Kidney glomerular epithelial cell (primary cell): ENCODE measurements at regions not wholly inside any gene's neighbourhood (a gene's known extent, or its start where the extent isn't known, plus 50 kb on each side); places are given as distances from the start of the nearest gene placed in this dataset.

Experiments used
- DNase-seq: peaks from one replicate; lab custom pipeline; 2025; lab: John Stamatoyannopoulos, UW

DNA sequence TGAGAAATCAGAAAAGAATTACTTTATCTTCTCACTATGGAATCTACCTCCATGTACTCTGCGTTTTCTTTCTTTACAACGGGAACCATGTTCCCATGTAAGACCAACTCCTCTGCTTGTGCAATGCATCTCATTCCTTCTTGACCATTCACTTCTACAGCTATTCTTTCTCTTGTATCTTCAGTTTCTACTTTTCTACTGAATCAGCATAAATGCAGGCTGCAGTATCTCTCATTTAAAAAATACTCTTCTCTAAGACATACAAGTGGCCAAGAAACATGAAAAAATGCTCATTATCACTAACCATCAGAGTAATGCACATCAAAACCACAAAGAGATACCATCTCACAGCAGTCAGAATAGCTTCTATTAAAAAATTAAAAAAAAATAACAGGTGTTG is 74.1 kb upstream of the NANOGP8 start:
- no peak for DNase-seq

DNA sequence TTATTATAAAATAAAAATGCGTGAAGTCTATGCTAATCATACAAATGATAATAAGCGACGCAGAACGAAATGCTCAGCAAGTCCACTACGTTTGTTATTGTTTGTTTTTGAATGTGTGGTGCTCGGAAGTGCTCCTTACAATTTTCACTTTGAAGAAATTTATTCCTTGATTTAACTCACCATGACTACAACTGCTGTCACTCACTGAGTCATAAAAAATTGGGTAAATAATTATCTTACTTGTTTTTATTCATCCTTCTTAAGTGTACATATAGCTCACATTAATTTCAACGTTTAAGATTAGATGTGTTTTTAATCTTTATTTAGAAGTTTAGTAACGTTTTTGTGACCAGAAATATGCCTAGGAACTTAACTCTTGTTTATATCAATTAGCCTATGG is 66.7 kb upstream of the NANOGP8 start:
- DNase-seq, result no peak

DNA sequence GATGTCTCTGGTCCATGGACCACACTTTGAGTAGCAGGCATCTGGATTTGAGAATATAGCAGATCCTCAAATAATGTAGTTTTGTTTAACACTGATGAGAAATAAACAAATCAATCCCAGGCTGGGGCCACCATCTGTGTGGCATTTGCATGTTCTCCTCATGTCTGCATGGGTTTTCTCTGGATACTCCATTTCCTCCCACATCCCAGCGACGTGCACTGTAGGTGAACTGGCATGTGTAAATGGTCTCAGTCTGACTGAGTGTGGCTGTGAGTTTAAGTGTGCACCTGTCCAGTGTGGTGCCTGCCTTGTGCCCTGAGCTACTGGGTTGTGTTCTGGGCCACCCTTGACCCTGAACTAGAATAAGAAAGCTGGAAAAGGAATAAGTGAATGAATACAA is 66.3 kb upstream of the NANOGP8 start:
- DNase-seq, result no peak

DNA sequence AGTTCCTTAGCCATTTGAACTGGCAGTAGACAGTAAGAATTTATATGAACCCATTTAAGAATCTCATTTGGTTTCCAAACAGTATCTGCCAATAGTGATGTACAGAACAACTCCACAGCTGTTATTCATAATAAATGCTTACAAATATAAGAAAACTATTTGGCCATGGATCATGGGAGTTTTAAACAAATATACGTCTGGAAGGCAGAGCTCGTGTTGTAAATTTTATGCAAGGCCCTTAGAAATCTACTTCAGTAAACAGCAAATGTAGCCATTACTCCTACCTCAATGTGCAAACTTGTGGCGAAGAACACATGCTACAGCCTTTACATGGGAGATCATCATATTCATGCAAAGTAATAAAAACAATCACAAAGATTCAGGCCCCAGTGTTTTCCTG is 65.3 kb upstream of the NANOGP8 start:
- DNase-seq, result no peak

DNA sequence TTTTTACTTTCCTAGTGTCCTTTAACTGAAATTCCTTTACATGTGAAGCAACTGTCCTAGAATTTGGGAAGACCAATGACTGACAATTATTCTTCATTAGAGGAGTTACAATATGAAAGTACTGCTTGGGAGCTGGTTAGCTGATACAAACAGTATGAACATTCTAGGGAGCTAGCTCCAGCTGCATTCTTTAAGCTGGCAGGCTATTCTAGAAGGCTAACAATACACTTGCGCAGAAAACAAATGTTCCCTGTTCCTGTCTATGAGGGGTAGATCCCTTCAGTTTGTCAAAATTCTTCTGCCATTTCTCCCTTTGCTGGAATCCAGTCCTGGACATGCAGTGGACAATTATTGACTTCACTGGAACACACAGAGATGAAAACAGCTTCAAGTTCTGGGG is 60.2 kb upstream of the NANOGP8 start:
- no peak for DNase-seq

DNA sequence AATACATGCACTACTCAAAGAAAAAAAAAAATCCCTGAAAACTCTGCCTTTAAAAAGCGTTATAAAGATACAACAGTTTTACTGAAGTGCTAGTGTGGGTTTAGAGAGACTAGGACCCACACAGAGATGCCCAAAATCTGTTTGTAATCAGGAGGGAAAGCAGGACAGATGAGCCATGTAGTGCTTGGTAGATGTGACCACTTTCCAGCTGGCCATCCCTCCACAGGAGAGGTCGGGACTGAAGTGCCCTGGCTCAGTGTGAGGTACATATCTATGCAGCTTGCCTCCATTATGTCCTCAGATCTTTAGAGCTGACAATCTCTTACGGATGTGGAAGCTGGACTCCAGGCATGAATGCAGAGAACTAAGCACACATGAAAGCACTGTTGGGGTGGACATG is 57.5 kb upstream of the NANOGP8 start:
- no peak for DNase-seq

DNA sequence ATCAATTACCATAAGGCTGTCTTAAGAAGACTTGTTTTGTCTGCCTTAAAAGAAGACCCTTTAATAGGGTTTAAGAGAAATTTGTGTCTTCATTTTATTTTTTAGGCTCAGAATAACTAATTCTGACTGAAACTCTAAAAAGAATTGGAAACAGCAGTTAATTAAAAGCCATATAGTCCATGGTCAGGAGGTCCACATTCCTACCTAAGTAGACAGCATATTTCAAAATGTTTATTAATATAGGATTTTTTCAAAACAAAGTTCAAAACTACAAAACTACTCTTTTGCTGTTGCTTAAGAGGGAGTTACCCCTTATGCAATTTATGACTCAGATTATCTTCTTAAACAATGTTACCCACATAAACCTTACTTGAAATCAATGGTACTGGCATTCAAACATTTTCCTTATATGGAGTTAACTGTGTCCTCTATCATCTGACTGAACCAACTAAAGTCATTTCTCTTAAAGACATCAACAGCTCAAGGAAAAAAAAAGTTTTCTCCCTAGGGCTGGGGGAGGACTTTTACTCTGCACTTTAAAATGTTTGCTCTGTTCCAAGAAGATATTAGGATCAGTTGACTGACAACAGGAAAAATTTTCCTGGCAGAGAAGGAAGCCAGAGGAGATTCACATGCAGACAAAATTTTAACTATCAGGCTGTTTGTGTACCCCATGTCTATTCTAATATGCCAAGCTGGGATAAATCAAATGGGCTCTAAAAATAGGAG is 56.8 kb upstream of the NANOGP8 start:
- peak; percentile 43 for DNase-seq

DNA sequence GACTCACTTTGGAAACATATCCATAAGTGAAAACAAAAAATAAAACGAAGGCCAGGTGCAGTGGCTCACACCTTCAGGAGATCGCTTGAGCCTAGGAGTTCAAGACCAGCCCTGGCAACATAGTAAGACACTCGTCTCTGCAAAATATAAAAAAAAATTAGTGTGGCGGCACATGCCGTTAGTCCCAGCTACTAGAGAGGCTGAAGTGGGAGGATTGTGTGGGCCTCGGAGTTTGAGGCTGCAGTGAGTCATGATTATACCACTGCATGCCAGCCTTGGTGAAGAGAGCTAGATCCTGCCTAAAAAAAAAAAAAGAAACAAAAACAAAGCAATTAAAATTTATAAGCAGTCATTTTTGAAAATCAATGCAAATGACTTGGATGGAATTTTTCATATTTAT is 54.7 kb upstream of the NANOGP8 start:
- DNase-seq, result no peak

DNA sequence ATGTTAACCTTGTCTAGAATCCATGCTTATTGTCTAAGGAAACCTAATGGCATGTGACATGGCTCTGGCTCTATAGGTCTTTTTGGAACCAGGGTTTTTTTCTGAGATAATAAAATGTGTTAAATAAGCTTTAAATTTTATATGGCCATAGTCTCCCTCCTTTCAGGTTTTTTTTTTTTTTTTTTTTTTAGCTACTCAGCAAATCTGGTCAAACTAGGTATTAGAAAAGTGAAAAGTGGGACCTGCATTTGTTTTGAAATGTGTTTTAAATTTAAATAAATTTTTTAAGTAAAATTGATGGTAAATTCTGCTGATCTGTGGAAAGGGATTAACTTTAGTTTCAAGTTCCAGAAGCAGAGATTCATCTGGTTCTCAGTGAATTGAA is 52.1 kb upstream of the NANOGP8 start:
- DNase-seq, result no peak

DNA sequence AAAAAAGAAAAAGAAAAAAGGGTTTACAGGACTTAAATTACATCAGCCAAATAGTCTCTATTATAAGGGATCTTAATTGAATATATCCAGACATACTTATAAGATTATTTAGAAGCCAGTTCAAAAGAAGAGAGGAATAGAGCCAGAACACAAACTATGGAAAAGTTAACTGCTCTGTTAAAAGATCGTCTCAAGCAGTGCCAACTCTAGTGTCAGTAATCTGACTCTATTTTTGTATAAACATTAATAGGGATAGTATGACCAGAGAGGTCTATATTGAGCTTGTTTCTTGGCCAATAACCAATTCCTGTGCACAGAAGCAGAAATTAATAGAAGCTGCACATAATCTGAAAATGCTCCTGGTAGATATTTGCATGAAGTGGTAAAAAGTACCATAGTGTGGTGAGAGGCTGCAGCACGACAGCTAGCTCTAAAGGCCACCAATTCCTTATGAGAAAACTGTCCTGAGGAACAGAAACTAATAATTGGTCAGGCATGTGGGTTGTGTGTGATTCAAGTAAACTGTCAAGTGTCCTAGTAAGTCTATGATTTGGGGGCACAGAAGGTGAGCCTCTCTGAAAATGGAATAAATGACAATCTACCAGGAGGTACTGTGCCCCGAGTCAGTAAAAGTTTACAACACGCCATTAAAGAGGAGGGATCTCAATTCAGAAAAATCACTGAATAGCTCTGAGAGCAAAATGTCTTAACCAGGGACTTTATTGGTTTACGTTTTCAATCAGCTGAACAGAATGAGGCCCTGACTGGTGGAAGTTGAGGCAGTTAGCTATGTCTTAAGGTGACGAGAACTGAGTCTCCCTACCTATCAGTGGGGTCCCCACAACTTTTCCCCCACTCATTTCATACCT is 51.5 kb upstream of the NANOGP8 start:
- DNase-seq, result no peak
